Activated T-cell treated with anti-CD3 and anti-CD28 coated beads, Interleukin-2, amount 50 U/mL, for 72 hours (primary cell): ENCODE measurements at regions not wholly inside any gene's neighbourhood (a gene's known extent, or its start where the extent isn't known, plus 50 kb on each side); places are given as distances from the start of the nearest gene placed in this dataset.
A peak's percentile ranks its signal among the peaks of the same experiment; 100 is the strongest.

Source experiments
- ATAC-seq, 2 donors: fragments of 150-1000 bp; cut with Tn5 transposase; replicated peaks in 1 of 2; 2 replicates each; pipeline ENCODE4 v1.10.0; 2021; ENCODE audit warnings: moderate library complexity in 2 of 2, mild to moderate bottlenecking in 1 of 2
- DNase-seq, 2 donors: peaks; one replicate each; pipeline ENCODE4 v3.0.0; 2021 to 2022; ENCODE audit warnings: mixed read lengths in 1 of 2
- H3K27ac Mint-ChIP-seq: one replicate; pipeline ENCODE4 v1.8.0; 2022; ENCODE audit warnings: mild to moderate bottlenecking, moderate library complexity, mixed read lengths
- H3K27me3 Mint-ChIP-seq: one replicate; pipeline ENCODE4 v1.8.0; 2022; ENCODE audit warnings: low read depth, mixed read lengths
- H3K36me3 Mint-ChIP-seq, 2 donors: one replicate each; pipeline ENCODE4 v1.8.0; 2022; ENCODE audit warnings: mixed read lengths in 2 of 2, mild to moderate bottlenecking in 1 of 2; ENCODE audit not compliant: insufficient read depth in 2 of 2
- H3K4me1 Mint-ChIP-seq: one replicate; pipeline ENCODE4 v1.8.0; 2022; ENCODE audit warnings: low read depth, mixed read lengths
- H3K4me3 Mint-ChIP-seq, 2 donors: one replicate each; pipeline ENCODE4 v1.8.0; 2022; ENCODE audit warnings: mild to moderate bottlenecking in 2 of 2, mixed read lengths in 2 of 2, moderate library complexity in 2 of 2
- H3K9me3 Mint-ChIP-seq, 2 donors: one replicate each; pipeline ENCODE4 v1.8.0; 2022; ENCODE audit warnings: mixed read lengths in 2 of 2

GRCh38 chr6:3928111-3928510, 78.9 kb downstream of the FAM50B start:
- DNase-seq = no peak

GRCh38 chr6:3929281-3929798, 80.2 kb downstream of the FAM50B start:
- no peaks in the 10 kb centered on the region for H3K36me3 Mint-ChIP-seq
- no peak for ATAC-seq
- no peaks in the 10 kb centered on the region for H3K9me3 Mint-ChIP-seq
- H3K27ac Mint-ChIP-seq = no peak overlapping the region
- DNase-seq = no peak
- peaks cover 3% of the 10 kb centered on the region for H3K27me3 Mint-ChIP-seq
- H3K4me1 Mint-ChIP-seq = no peaks in the 10 kb centered on the region
- H3K4me3 Mint-ChIP-seq = no peak overlapping the region

More at GRCh38 chr6:3928111-3928510, 78.9 kb downstream of the FAM50B start:
- Mint-ChIP-seq H3K4me1 (no peaks in the 10 kb centered on the region), H3K36me3 (no peaks in the 10 kb centered on the region), H3K27ac (no peak overlapping the region), H3K4me3 (no peak overlapping the region), H3K9me3 (no peaks in the 10 kb centered on the region), H3K27me3 (peaks cover 5% of the 10 kb centered on the region)
- ATAC-seq = no peak

GRCh38 chr6:3937438-3937837, 88.3 kb downstream of the FAM50B start:
- Mint-ChIP-seq H3K9me3 (no peaks in the 10 kb centered on the region), H3K36me3 (no peaks in the 10 kb centered on the region), H3K27ac (no peak overlapping the region), H3K4me3 (no peak overlapping the region), H3K4me1 (no peaks in the 10 kb centered on the region), H3K27me3 (peaks cover 25% of the 10 kb centered on the region)
- ATAC-seq (no peak), DNase-seq (no peak)

GRCh38 chr6:3938715-3939367, 89.7 kb downstream of the FAM50B start:
- no peak overlapping the region for H3K27ac Mint-ChIP-seq
- ATAC-seq (no peak), DNase-seq (no peak)
- H3K36me3 Mint-ChIP-seq = no peaks in the 10 kb centered on the region
- H3K9me3 Mint-ChIP-seq = no peaks in the 10 kb centered on the region
- H3K4me1 Mint-ChIP-seq = no peaks in the 10 kb centered on the region
- no peak overlapping the region for H3K4me3 Mint-ChIP-seq
- peaks cover 25% of the 10 kb centered on the region for H3K27me3 Mint-ChIP-seq

GRCh38 chr6:3939368-3939958, 90.3 kb downstream of the FAM50B start:
- no peak for DNase-seq
- ATAC-seq = no peak
- no peak overlapping the region for H3K27ac Mint-ChIP-seq
- no peaks in the 10 kb centered on the region for H3K4me1 Mint-ChIP-seq
- no peak overlapping the region for H3K4me3 Mint-ChIP-seq
- H3K36me3 Mint-ChIP-seq = no peaks in the 10 kb centered on the region
- H3K27me3 Mint-ChIP-seq = peaks cover 25% of the 10 kb centered on the region
- no peaks in the 10 kb centered on the region for H3K9me3 Mint-ChIP-seq

GRCh38 chr6:3939964-3940363, 90.8 kb downstream of the FAM50B start:
- Mint-ChIP-seq H3K4me1 (no peaks in the 10 kb centered on the region), H3K4me3 (no peak overlapping the region), H3K36me3 (no peaks in the 10 kb centered on the region), H3K27ac (no peak overlapping the region), H3K9me3 (no peaks in the 10 kb centered on the region), H3K27me3 (peaks cover 25% of the 10 kb centered on the region)
- ATAC-seq = no peak
- no peak for DNase-seq

- DNase-seq (no peak), ATAC-seq (no peak)
- Mint-ChIP-seq H3K4me3 (no peak overlapping the region), H3K27ac (no peak overlapping the region), H3K27me3 (peaks cover 25% of the 10 kb centered on the region), H3K9me3 (no peaks in the 10 kb centered on the region), H3K4me1 (no peaks in the 10 kb centered on the region), H3K36me3 (no peaks in the 10 kb centered on the region)
Observed at GRCh38 chr6:3940703-3941102, 91.5 kb downstream of the FAM50B start.

- Mint-ChIP-seq H3K36me3 (no peaks in the 10 kb centered on the region), H3K27me3 (peaks cover 20% of the 10 kb centered on the region), H3K27ac (no peak overlapping the region), H3K4me1 (no peaks in the 10 kb centered on the region), H3K9me3 (no peaks in the 10 kb centered on the region), H3K4me3 (peak overlapping the region in 1 of 2 donors; percentile 1)
- no peak for DNase-seq
- no peak for ATAC-seq
Observed at GRCh38 chr6:3943331-3943765, 94.2 kb downstream of the FAM50B start.

GRCh38 chr6:3944246-3944645, 95.1 kb downstream of the FAM50B start:
- no peaks in the 10 kb centered on the region for H3K36me3 Mint-ChIP-seq
- DNase-seq (no peak), ATAC-seq (no peak)
- no peaks in the 10 kb centered on the region for H3K9me3 Mint-ChIP-seq
- no peaks in the 10 kb centered on the region for H3K4me1 Mint-ChIP-seq
- H3K4me3 Mint-ChIP-seq = no peak overlapping the region
- no peak overlapping the region for H3K27ac Mint-ChIP-seq
- H3K27me3 Mint-ChIP-seq = peaks cover 18% of the 10 kb centered on the region

- H3K36me3 Mint-ChIP-seq = peaks cover 0 to under 1% of the 10 kb centered on the region in 2 donors
- H3K9me3 Mint-ChIP-seq = no peaks in the 10 kb centered on the region
Observed at GRCh38 chr6:3946778-3947177, 97.6 kb downstream of the FAM50B start.

GRCh38 chr6:3948866-3949265, 99.7 kb downstream of the FAM50B start:
- ATAC-seq = no peak
- Mint-ChIP-seq H3K27me3 (peaks cover 58% of the 10 kb centered on the region), H3K36me3 (peaks cover 0 to 1% of the 10 kb centered on the region in 2 donors), H3K27ac (no peak overlapping the region), H3K4me3 (no peak overlapping the region), H3K9me3 (peaks cover 0 to 2% of the 10 kb centered on the region in 2 donors), H3K4me1 (no peaks in the 10 kb centered on the region)
- no peak for DNase-seq

More at GRCh38 chr6:3946778-3947177, 97.6 kb downstream of the FAM50B start:
- H3K27me3 Mint-ChIP-seq = peaks cover 37% of the 10 kb centered on the region
- no peak overlapping the region for H3K4me3 Mint-ChIP-seq
- H3K27ac Mint-ChIP-seq = no peak overlapping the region
- no peak for ATAC-seq
- no peak for DNase-seq
- no peaks in the 10 kb centered on the region for H3K4me1 Mint-ChIP-seq

GRCh38 chr6:3949521-3949920, 100.3 kb downstream of the FAM50B start:
- peaks cover 0 to 2% of the 10 kb centered on the region in 2 donors for H3K9me3 Mint-ChIP-seq
- no peak overlapping the region for H3K27ac Mint-ChIP-seq
- no peak for ATAC-seq
- peaks cover 0 to 1% of the 10 kb centered on the region in 2 donors for H3K36me3 Mint-ChIP-seq
- peaks cover 64% of the 10 kb centered on the region for H3K27me3 Mint-ChIP-seq
- no peak for DNase-seq
- no peaks in the 10 kb centered on the region for H3K4me1 Mint-ChIP-seq
- H3K4me3 Mint-ChIP-seq = no peak overlapping the region

- Mint-ChIP-seq H3K4me3 (no peak overlapping the region), H3K9me3 (peaks cover 6 to 10% of the 10 kb centered on the region in 2 donors), H3K27me3 (peaks cover 45% of the 10 kb centered on the region), H3K27ac (no peak overlapping the region), H3K4me1 (peaks cover 7% of the 10 kb centered on the region), H3K36me3 (peaks cover 2 to 3% of the 10 kb centered on the region in 2 donors)
- DNase-seq = no peak
- ATAC-seq = no peak
Observed at GRCh38 chr6:3956054-3956453, 106.9 kb downstream of the FAM50B start.
